Muscle of leg (tissue), 3 donors: ENCODE measurements at regions not wholly inside any gene's neighbourhood (a gene's known extent, or its start where the extent isn't known, plus 50 kb on each side); places are given as distances from the start of the nearest gene placed in this dataset.

Experiments
- DNase-seq: peaks from one replicate; pipeline ENCODE4 v3.0.0; 2013
- H3K27ac ChIP-seq: one replicate; pipeline ENCODE4 v1.5.1; 2013; ENCODE audit warnings: mild to moderate bottlenecking, low read length, control low read depth
- H3K27me3 ChIP-seq: one replicate; pipeline ENCODE4 v1.6.1; 2013; ENCODE audit warnings: low read length; ENCODE audit not compliant: control insufficient read depth, insufficient read depth
- H3K36me3 ChIP-seq: one replicate; pipeline ENCODE4 v1.6.1; 2013; ENCODE audit warnings: low read length; ENCODE audit not compliant: control insufficient read depth, insufficient read depth
- H3K4me1 ChIP-seq: one replicate; pipeline ENCODE4 v1.6.1; 2013; ENCODE audit warnings: low read length; ENCODE audit not compliant: control insufficient read depth, insufficient read depth
- H3K4me3 ChIP-seq: one replicate; pipeline ENCODE4 v1.5.1; 2013; ENCODE audit warnings: low read length, control low read depth
- H3K9me3 ChIP-seq: replicated peaks from 2 replicates; pipeline ENCODE4 v1.6.1; 2013; ENCODE audit warnings: low read depth, low read length; ENCODE audit not compliant: control insufficient read depth
- WGBS: methylation state at CpG from one replicate; pipeline ENCODE4 v1.1.5; 2013; ENCODE audit warnings: missing lambda C conversion rate; ENCODE audit not compliant: insufficient coverage; 5-methylcytosine and 5-hydroxymethylcytosine counted together

DNA sequence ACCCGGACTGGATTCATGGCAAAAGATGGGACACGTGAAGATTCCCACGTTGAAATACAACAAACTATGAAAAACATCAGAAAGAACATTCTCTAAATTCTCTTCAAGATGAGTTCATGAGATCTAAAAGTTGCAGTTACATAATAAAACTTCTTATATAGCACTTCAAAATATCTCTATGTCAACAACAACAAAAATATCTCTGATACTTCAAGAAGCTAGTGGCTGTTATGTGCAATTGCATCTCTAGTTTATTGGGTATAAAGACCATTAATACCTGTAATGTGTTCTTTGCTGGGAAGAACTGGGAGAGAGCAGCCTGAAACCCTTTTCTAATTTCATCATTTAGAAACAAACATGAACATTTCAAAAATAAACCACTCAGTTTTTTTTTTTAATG lies 69.2 kb upstream of the RGS6 start:
- Histone ChIP-seq H3K27ac (no peak overlapping the region), H3K9me3 (no peaks in the 10 kb centered on the region), H3K27me3 (no peaks in the 10 kb centered on the region), H3K36me3 (no peaks in the 10 kb centered on the region), H3K4me1 (no peaks in the 10 kb centered on the region), H3K4me3 (no peak overlapping the region)
- no CpG with 5 or more reads among the region's 3 CpGs for WGBS
- no peak for DNase-seq

DNA sequence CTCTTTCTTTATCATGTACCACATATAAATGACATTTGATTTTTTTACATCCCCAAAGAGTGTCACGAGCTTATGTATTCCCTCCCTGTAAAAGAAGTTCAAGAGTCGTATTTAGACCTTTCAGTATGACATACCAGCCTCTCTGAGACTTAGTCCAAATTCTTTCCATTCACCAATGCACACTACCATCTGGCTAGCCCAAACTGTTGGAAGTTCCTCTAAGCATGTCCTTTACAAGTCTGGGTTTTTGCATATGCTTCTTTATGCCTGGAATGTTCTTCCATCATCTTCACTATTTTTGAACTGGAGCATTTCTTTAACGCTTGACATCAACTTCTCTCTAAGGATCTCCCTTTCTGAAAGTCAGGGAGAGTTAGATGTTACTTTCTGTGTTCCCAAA lies 68.5 kb upstream of the RGS6 start:
- H3K4me1 ChIP-seq: no peaks in the 10 kb centered on the region
- H3K4me3 ChIP-seq: no peak overlapping the region
- no peaks in the 10 kb centered on the region for H3K27me3 ChIP-seq
- WGBS: 69% methylated on average over 2 of the region's 3 CpGs
- no peaks in the 10 kb centered on the region for H3K9me3 ChIP-seq
- H3K36me3 ChIP-seq: no peaks in the 10 kb centered on the region
- no peak overlapping the region for H3K27ac ChIP-seq
- no peak for DNase-seq
